ENCODE measurements at regions not wholly inside any gene's neighbourhood (a gene's known extent, or its start where the extent isn't known, plus 50 kb on each side); places are given as distances from the start of the nearest gene placed in this dataset.

DNA sequence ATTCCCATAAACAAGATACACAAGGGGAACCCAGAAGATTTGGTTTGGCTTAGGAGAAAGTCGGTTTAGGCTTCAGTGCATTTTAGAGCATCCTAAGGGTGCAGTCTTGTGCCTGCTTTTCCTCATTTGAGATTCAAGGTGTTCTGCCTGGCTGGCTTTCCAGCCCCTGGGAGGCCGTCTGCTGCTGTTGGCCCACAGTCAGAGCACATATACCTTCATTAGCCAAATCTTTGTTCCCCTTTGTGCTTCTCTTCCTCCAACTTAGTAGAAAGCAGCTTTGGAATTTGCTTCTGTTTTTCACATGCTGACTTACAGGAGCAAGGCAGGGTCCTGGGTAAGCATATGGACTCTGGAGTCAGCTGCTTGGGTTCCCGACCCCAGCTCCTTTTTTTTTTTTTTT is 477.1 kb upstream of the TCF4 start:
- H3K27ac ChIP-seq (ENCODE audit: low read length) = no peak overlapping the region
- H3K4me3 Mint-ChIP-seq = no peak overlapping the region

DNA sequence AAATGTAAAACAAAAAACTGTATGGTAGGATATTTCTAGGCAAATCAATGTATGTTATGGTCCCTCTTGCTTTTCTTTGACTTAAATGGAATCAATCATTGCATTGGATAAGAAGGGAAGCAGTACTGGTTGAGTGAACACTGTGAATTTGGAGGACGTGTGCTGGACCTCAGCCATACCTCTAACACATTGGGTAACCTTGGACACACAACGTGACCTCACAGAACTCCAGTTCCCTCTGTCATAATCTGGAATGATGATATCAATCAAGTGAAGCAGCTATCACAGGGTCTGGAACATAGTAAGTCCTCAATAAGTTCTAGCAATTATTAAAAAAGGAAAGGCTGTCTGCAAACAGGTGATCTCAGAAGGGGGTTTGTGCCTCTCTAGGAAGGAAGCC is 474.9 kb upstream of the TCF4 start:
- ATAC-seq (replicated peaks in 1 of 4) (no peak), DNase-seq (no peak)
- Mint-ChIP-seq H3K36me3 (no peaks in the 10 kb centered on the region), H3K27ac (no peak overlapping the region), H3K27me3 (no peaks in the 10 kb centered on the region), H3K4me1 (no peaks in the 10 kb centered on the region), H3K4me3 (no peak overlapping the region), H3K9me3 (peaks cover 3 to 10% (median 3%) of the 10 kb centered on the region in 3 donors)
- Histone ChIP-seq H3K27me3 (replicated peaks in 1 of 2; ENCODE audit: control insufficient read depth in 2 of 2, extremely low read depth in 1 of 2, insufficient read depth in 2 of 2, low read length in 1 of 2) (no peaks in the 10 kb centered on the region), H3K27ac (ENCODE audit: low read length) (no peak overlapping the region), H3K36me3 (ENCODE audit: control insufficient read depth in 2 of 2, extremely low read depth in 1 of 2, insufficient read depth in 1 of 2, low read length in 1 of 2) (no peaks in the 10 kb centered on the region), H3K4me1 (ENCODE audit: control insufficient read depth in 1 of 2, extremely low read depth in 1 of 2, insufficient read depth in 2 of 2, low read length in 2 of 2) (no peaks in the 10 kb centered on the region), H3K4me3 (ENCODE audit: control insufficient read depth in 1 of 2, extremely low read depth in 1 of 2, low read length in 1 of 2) (no peak overlapping the region), H3K9me3 (no peaks in the 10 kb centered on the region)
- POLR2A ChIA-PET = interaction anchor here in 1 of 2 donors (0.6 kb wide), 1 partner anchor 19 kb away, joined by 3 read pairs; no protein-coding TSS in a partner anchor
- no CpG with 5 or more reads among the region's 2 CpGs for WGBS (ENCODE audit: insufficient coverage)
- CTCF ChIA-PET = no interaction called here

More for the DNA sequence above, 477.1 kb upstream of the TCF4 start:
- no peaks in the 10 kb centered on the region for H3K36me3 Mint-ChIP-seq
- H3K27me3 Mint-ChIP-seq = no peaks in the 10 kb centered on the region
- peaks cover 0 to 10% (median 6%) of the 10 kb centered on the region in 3 donors for H3K9me3 Mint-ChIP-seq
- ATAC-seq (replicated peaks in 1 of 4) = no peak
- H3K4me1 Mint-ChIP-seq = no peaks in the 10 kb centered on the region
- no peaks in the 10 kb centered on the region for H3K36me3 ChIP-seq (ENCODE audit: control insufficient read depth in 2 of 2, extremely low read depth in 1 of 2, insufficient read depth in 1 of 2, low read length in 1 of 2)
- H3K4me1 ChIP-seq (ENCODE audit: control insufficient read depth in 1 of 2, extremely low read depth in 1 of 2, insufficient read depth in 2 of 2, low read length in 2 of 2) = no peaks in the 10 kb centered on the region
- WGBS (ENCODE audit: insufficient coverage) = 100% methylated on average over 2 of the region's 3 CpGs
- no peak for DNase-seq
- H3K27me3 ChIP-seq (replicated peaks in 1 of 2; ENCODE audit: control insufficient read depth in 2 of 2, extremely low read depth in 1 of 2, insufficient read depth in 2 of 2, low read length in 1 of 2) = no peaks in the 10 kb centered on the region
- ChIA-PET POLR2A (interaction anchor here in 1 of 2 donors (0.5 kb wide), 1 partner anchor 761 kb away, joined by 3 read pairs; no protein-coding TSS in a partner anchor), CTCF (interaction anchor here in 1 of 2 donors (0.6 kb wide), 1 partner anchor 15 kb away, joined by 3 read pairs; no protein-coding TSS in a partner anchor)
- H3K27ac Mint-ChIP-seq = no peak overlapping the region
- no peaks in the 10 kb centered on the region for H3K9me3 ChIP-seq
- no peak overlapping the region for H3K4me3 ChIP-seq (ENCODE audit: control insufficient read depth in 1 of 2, extremely low read depth in 1 of 2, low read length in 1 of 2)

DNA sequence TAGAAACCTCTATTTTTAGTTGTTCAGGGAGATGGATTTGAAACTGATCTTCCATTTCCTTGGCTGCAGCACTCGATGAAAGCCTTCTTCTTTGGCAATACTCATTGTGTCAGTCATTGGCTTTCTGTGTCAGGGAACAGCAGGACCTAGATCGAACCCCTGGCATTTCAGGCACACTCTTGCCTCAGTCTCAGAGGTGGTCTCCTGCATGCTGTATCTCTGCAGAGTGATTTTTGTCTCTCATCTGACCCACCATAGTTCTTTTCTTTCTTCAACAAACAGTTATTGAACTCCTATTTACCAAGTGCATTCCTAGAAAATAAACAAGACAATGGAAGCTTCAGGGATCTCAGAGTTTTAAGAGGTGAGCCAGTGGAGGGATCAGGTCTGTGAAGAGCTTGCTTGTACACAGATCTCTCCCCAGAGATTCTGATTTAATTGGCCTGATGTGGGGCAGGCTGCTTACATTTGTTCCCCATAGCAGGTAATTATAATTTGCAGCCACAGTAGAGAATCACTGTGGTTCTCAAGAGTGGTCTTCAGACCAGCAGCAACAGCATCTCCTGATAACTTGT is 473.1 kb upstream of the TCF4 start:
- Histone ChIP-seq H3K9me3 (no peaks in the 10 kb centered on the region), H3K27ac (ENCODE audit: low read length) (no peak overlapping the region), H3K27me3 (replicated peaks in 1 of 2; ENCODE audit: control insufficient read depth in 2 of 2, extremely low read depth in 1 of 2, insufficient read depth in 2 of 2, low read length in 1 of 2) (no peaks in the 10 kb centered on the region), H3K4me1 (ENCODE audit: control insufficient read depth in 1 of 2, extremely low read depth in 1 of 2, insufficient read depth in 2 of 2, low read length in 2 of 2) (no peaks in the 10 kb centered on the region), H3K36me3 (ENCODE audit: control insufficient read depth in 2 of 2, extremely low read depth in 1 of 2, insufficient read depth in 1 of 2, low read length in 1 of 2) (no peaks in the 10 kb centered on the region), H3K4me3 (ENCODE audit: control insufficient read depth in 1 of 2, extremely low read depth in 1 of 2, low read length in 1 of 2) (no peak overlapping the region)
- ATAC-seq (replicated peaks in 1 of 4) = no peak
- DNase-seq = no peak
- 59% methylated on average over 2 of the region's 2 CpGs for WGBS (ENCODE audit: insufficient coverage)
- Mint-ChIP-seq H3K9me3 (peaks cover 3% of the 10 kb centered on the region in 3 donors), H3K4me1 (no peaks in the 10 kb centered on the region), H3K36me3 (no peaks in the 10 kb centered on the region), H3K27me3 (no peaks in the 10 kb centered on the region), H3K4me3 (no peak overlapping the region), H3K27ac (no peak overlapping the region)
- ChIA-PET POLR2A (no interaction called here), CTCF (no interaction called here)

- POLR2A ChIA-PET = no interaction called here
- no peak for ATAC-seq (replicated peaks in 1 of 4)
- no peaks in the 10 kb centered on the region for H3K27me3 ChIP-seq (replicated peaks in 1 of 2; ENCODE audit: control insufficient read depth in 2 of 2, extremely low read depth in 1 of 2, insufficient read depth in 2 of 2, low read length in 1 of 2)
- no peak for DNase-seq
- H3K27ac ChIP-seq (ENCODE audit: low read length) = no peak overlapping the region
- H3K9me3 ChIP-seq = no peaks in the 10 kb centered on the region
- Mint-ChIP-seq H3K4me1 (no peaks in the 10 kb centered on the region), H3K36me3 (no peaks in the 10 kb centered on the region), H3K9me3 (peaks cover 8 to 18% (median 11%) of the 10 kb centered on the region in 3 donors), H3K4me3 (no peak overlapping the region), H3K27me3 (peaks cover 0 to 2% of the 10 kb centered on the region in 2 donors), H3K27ac (no peak overlapping the region)
- CTCF ChIA-PET = no interaction called here
- no peaks in the 10 kb centered on the region for H3K36me3 ChIP-seq (ENCODE audit: control insufficient read depth in 2 of 2, extremely low read depth in 1 of 2, insufficient read depth in 1 of 2, low read length in 1 of 2)
- no CpG with 5 or more reads among the region's 1 CpG for WGBS (ENCODE audit: insufficient coverage)
- no peak overlapping the region for H3K4me3 ChIP-seq (ENCODE audit: control insufficient read depth in 1 of 2, extremely low read depth in 1 of 2, low read length in 1 of 2)
- H3K4me1 ChIP-seq (ENCODE audit: control insufficient read depth in 1 of 2, extremely low read depth in 1 of 2, insufficient read depth in 2 of 2, low read length in 2 of 2) = no peaks in the 10 kb centered on the region
Measured at GRCh38 chr18:56052202-56052601, 464.2 kb upstream of the TCF4 start.

GRCh38 chr18:56044239-56044638 is 456.2 kb upstream of the TCF4 start:
- POLR2A ChIA-PET = no interaction called here
- Histone ChIP-seq H3K27me3 (replicated peaks in 1 of 2; ENCODE audit: control insufficient read depth in 2 of 2, extremely low read depth in 1 of 2, insufficient read depth in 2 of 2, low read length in 1 of 2) (no peaks in the 10 kb centered on the region), H3K27ac (ENCODE audit: low read length) (no peak overlapping the region), H3K36me3 (ENCODE audit: control insufficient read depth in 2 of 2, extremely low read depth in 1 of 2, insufficient read depth in 1 of 2, low read length in 1 of 2) (no peaks in the 10 kb centered on the region), H3K9me3 (no peaks in the 10 kb centered on the region), H3K4me1 (ENCODE audit: control insufficient read depth in 1 of 2, extremely low read depth in 1 of 2, insufficient read depth in 2 of 2, low read length in 2 of 2) (no peaks in the 10 kb centered on the region), H3K4me3 (ENCODE audit: control insufficient read depth in 1 of 2, extremely low read depth in 1 of 2, low read length in 1 of 2) (no peak overlapping the region)
- peaks cover 0 to 6% of the 10 kb centered on the region in 2 donors for H3K27me3 Mint-ChIP-seq
- no peaks in the 10 kb centered on the region for H3K36me3 Mint-ChIP-seq
- WGBS (ENCODE audit: insufficient coverage) = 92% methylated on average over 1 of the region's 1 CpG
- no peaks in the 10 kb centered on the region for H3K4me1 Mint-ChIP-seq
- no peak overlapping the region for H3K27ac Mint-ChIP-seq
- H3K9me3 Mint-ChIP-seq = peaks cover 11 to 35% (median 18%) of the 10 kb centered on the region in 3 donors
- no peak overlapping the region for H3K4me3 Mint-ChIP-seq
- no peak for ATAC-seq (replicated peaks in 1 of 4)
- DNase-seq = no peak
- CTCF ChIA-PET = no interaction called here

DNA sequence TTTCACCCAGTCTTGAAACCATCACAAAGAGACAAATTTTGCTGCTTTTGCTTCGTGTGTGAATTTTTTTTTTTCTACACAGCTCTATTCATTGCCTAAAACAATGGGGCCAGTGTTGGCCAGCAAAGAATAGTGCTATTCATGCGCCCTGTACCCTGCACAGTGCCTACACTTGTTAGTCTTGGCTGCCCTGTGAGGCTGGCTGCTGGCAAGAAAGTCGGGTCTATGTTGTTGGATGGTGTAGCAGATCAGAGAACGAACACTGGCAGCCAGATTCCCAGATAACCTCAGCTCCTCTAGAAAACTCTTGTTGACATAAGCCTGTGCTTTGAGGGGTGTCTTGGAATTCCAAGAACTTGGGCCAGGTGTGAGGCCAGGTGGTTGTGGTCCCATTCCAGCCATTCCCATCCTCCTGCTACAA is 455.7 kb upstream of the TCF4 start:
- POLR2A ChIA-PET = no interaction called here
- Histone ChIP-seq H3K9me3 (no peaks in the 10 kb centered on the region), H3K27ac (ENCODE audit: low read length) (no peak overlapping the region), H3K36me3 (ENCODE audit: control insufficient read depth in 2 of 2, extremely low read depth in 1 of 2, insufficient read depth in 1 of 2, low read length in 1 of 2) (no peaks in the 10 kb centered on the region), H3K4me1 (ENCODE audit: control insufficient read depth in 1 of 2, extremely low read depth in 1 of 2, insufficient read depth in 2 of 2, low read length in 2 of 2) (no peaks in the 10 kb centered on the region), H3K27me3 (replicated peaks in 1 of 2; ENCODE audit: control insufficient read depth in 2 of 2, extremely low read depth in 1 of 2, insufficient read depth in 2 of 2, low read length in 1 of 2) (no peaks in the 10 kb centered on the region), H3K4me3 (ENCODE audit: control insufficient read depth in 1 of 2, extremely low read depth in 1 of 2, low read length in 1 of 2) (no peak overlapping the region)
- DNase-seq (no peak), ATAC-seq (replicated peaks in 1 of 4) (no peak)
- peaks cover 0 to 6% of the 10 kb centered on the region in 2 donors for H3K27me3 Mint-ChIP-seq
- no peaks in the 10 kb centered on the region for H3K4me1 Mint-ChIP-seq
- CTCF ChIA-PET = interaction anchor here in 1 of 2 donors (0.7 kb wide), 1 partner anchor 106 kb away, joined by 3 read pairs; no protein-coding TSS in a partner anchor
- WGBS (ENCODE audit: insufficient coverage) = 83% methylated on average over 2 of the region's 4 CpGs
- no peak overlapping the region for H3K27ac Mint-ChIP-seq
- H3K9me3 Mint-ChIP-seq = peaks cover 9 to 32% (median 18%) of the 10 kb centered on the region in 3 donors
- no peaks in the 10 kb centered on the region for H3K36me3 Mint-ChIP-seq
- no peak overlapping the region for H3K4me3 Mint-ChIP-seq
